Effector memory CD8-positive, alpha-beta T cell (primary cell): ENCODE measurements at regions not wholly inside any gene's neighbourhood (a gene's known extent, or its start where the extent isn't known, plus 50 kb on each side); places are given as distances from the start of the nearest gene placed in this dataset.

Experiments
- ATAC-seq: fragments of 150-1000 bp; cut with Tn5 transposase; replicated peaks from 2 replicates; pipeline ENCODE4 v1.10.0; 2021; ENCODE audit warnings: mild to moderate bottlenecking, moderate library complexity
- DNase-seq, 3 experiments: peaks; one replicate each; pipeline ENCODE4 v3.0.0; 2021
- H3K27ac Mint-ChIP-seq, 2 donors: one replicate each; pipeline ENCODE4 v1.8.0; 2022; ENCODE audit warnings: mild to moderate bottlenecking in 2 of 2, mixed read lengths in 2 of 2, moderate library complexity in 2 of 2
- H3K27me3 Mint-ChIP-seq, 2 donors: one replicate each; pipeline ENCODE4 v1.8.0; 2022; ENCODE audit warnings: mixed read lengths in 2 of 2
- H3K36me3 Mint-ChIP-seq: one replicate; pipeline ENCODE4 v1.8.0; 2022; ENCODE audit warnings: mild to moderate bottlenecking, moderate library complexity, mixed read lengths; ENCODE audit not compliant: insufficient read depth
- H3K4me1 Mint-ChIP-seq, 2 donors: one replicate each; pipeline ENCODE4 v1.8.0; 2022; ENCODE audit warnings: low read depth in 2 of 2, mixed read lengths in 2 of 2
- H3K4me3 Mint-ChIP-seq, 2 donors: one replicate each; pipeline ENCODE4 v1.8.0; 2022; ENCODE audit warnings: mild to moderate bottlenecking in 2 of 2, mixed read lengths in 2 of 2, moderate library complexity in 2 of 2
- H3K9me3 Mint-ChIP-seq, 2 donors: one replicate each; pipeline ENCODE4 v1.8.0; 2022; ENCODE audit warnings: mixed read lengths in 2 of 2

GRCh38 chr11:97202613-97203292, 812.9 kb downstream of the JRKL start:
- no peaks in the 10 kb centered on the region for H3K27me3 Mint-ChIP-seq
- no peaks in the 10 kb centered on the region for H3K36me3 Mint-ChIP-seq
- peaks cover 2 to 4% of the 10 kb centered on the region in 2 donors for H3K9me3 Mint-ChIP-seq
- H3K4me1 Mint-ChIP-seq = no peaks in the 10 kb centered on the region
- no peak overlapping the region for H3K4me3 Mint-ChIP-seq
- DNase-seq = no peak
- ATAC-seq = no peak
- no peak overlapping the region for H3K27ac Mint-ChIP-seq

GRCh38 chr11:97218011-97218410, 828.2 kb downstream of the JRKL start:
- Mint-ChIP-seq H3K4me3 (no peak overlapping the region), H3K36me3 (no peaks in the 10 kb centered on the region), H3K27ac (no peak overlapping the region), H3K27me3 (no peaks in the 10 kb centered on the region), H3K9me3 (peaks cover 0 to 6% of the 10 kb centered on the region in 2 donors), H3K4me1 (no peaks in the 10 kb centered on the region)
- no peak for DNase-seq
- ATAC-seq = no peak

- H3K27ac Mint-ChIP-seq = no peak overlapping the region
These were observed 833.8 kb downstream of the JRKL start for GRCh38 chr11:97223647-97224046.

GRCh38 chr11:97224396-97224795, 834.6 kb downstream of the JRKL start:
- Mint-ChIP-seq H3K36me3 (no peaks in the 10 kb centered on the region), H3K4me1 (no peaks in the 10 kb centered on the region), H3K27me3 (no peaks in the 10 kb centered on the region), H3K4me3 (no peak overlapping the region), H3K9me3 (peaks cover 7 to 9% of the 10 kb centered on the region in 2 donors), H3K27ac (no peak overlapping the region)
- DNase-seq (no peak), ATAC-seq (no peak)

More at GRCh38 chr11:97223647-97224046, 833.8 kb downstream of the JRKL start:
- DNase-seq (no peak), ATAC-seq (no peak)
- H3K4me1 Mint-ChIP-seq = no peaks in the 10 kb centered on the region
- H3K4me3 Mint-ChIP-seq = no peak overlapping the region
- H3K9me3 Mint-ChIP-seq = peaks cover 3 to 5% of the 10 kb centered on the region in 2 donors
- no peaks in the 10 kb centered on the region for H3K27me3 Mint-ChIP-seq
- no peaks in the 10 kb centered on the region for H3K36me3 Mint-ChIP-seq

GRCh38 chr11:97225794-97226193, 836.0 kb downstream of the JRKL start:
- no peak for ATAC-seq
- Mint-ChIP-seq H3K4me3 (no peak overlapping the region), H3K9me3 (peaks cover 12 to 17% of the 10 kb centered on the region in 2 donors)

GRCh38 chr11:97229936-97230335, 840.1 kb downstream of the JRKL start:
- H3K27me3 Mint-ChIP-seq = no peaks in the 10 kb centered on the region
- H3K4me3 Mint-ChIP-seq = no peak overlapping the region
- ATAC-seq (no peak), DNase-seq (no peak)
- no peaks in the 10 kb centered on the region for H3K4me1 Mint-ChIP-seq
- H3K36me3 Mint-ChIP-seq = no peaks in the 10 kb centered on the region
- H3K27ac Mint-ChIP-seq = no peak overlapping the region
- peaks cover 10 to 24% of the 10 kb centered on the region in 2 donors for H3K9me3 Mint-ChIP-seq

More at GRCh38 chr11:97225794-97226193, 836.0 kb downstream of the JRKL start:
- Mint-ChIP-seq H3K27me3 (no peaks in the 10 kb centered on the region), H3K4me1 (no peaks in the 10 kb centered on the region), H3K36me3 (no peaks in the 10 kb centered on the region), H3K27ac (no peak overlapping the region)
- no peak for DNase-seq

GRCh38 chr11:97231231-97231630, 841.4 kb downstream of the JRKL start:
- DNase-seq = no peak
- H3K4me3 Mint-ChIP-seq = no peak overlapping the region
- no peaks in the 10 kb centered on the region for H3K4me1 Mint-ChIP-seq
- H3K36me3 Mint-ChIP-seq = no peaks in the 10 kb centered on the region
- no peak for ATAC-seq
- H3K27me3 Mint-ChIP-seq = no peaks in the 10 kb centered on the region
- no peak overlapping the region for H3K27ac Mint-ChIP-seq
- peaks cover 11 to 30% of the 10 kb centered on the region in 2 donors for H3K9me3 Mint-ChIP-seq

GRCh38 chr11:97234016-97234415, 844.2 kb downstream of the JRKL start:
- H3K36me3 Mint-ChIP-seq = no peaks in the 10 kb centered on the region
- no peak overlapping the region for H3K27ac Mint-ChIP-seq
- peaks cover 13 to 24% of the 10 kb centered on the region in 2 donors for H3K9me3 Mint-ChIP-seq
- H3K27me3 Mint-ChIP-seq = no peaks in the 10 kb centered on the region
- H3K4me3 Mint-ChIP-seq = no peak overlapping the region
- DNase-seq (no peak), ATAC-seq (no peak)
- H3K4me1 Mint-ChIP-seq = no peaks in the 10 kb centered on the region

GRCh38 chr11:97237151-97237550, 847.3 kb downstream of the JRKL start:
- H3K27me3 Mint-ChIP-seq = no peaks in the 10 kb centered on the region
- DNase-seq = no peak
- H3K4me1 Mint-ChIP-seq = no peaks in the 10 kb centered on the region
- H3K36me3 Mint-ChIP-seq = no peaks in the 10 kb centered on the region
- no peak for ATAC-seq
- peaks cover 5 to 7% of the 10 kb centered on the region in 2 donors for H3K9me3 Mint-ChIP-seq
- no peak overlapping the region for H3K27ac Mint-ChIP-seq
- no peak overlapping the region for H3K4me3 Mint-ChIP-seq

- DNase-seq (no peak), ATAC-seq (no peak)
- no peaks in the 10 kb centered on the region for H3K36me3 Mint-ChIP-seq
- peaks cover 2 to 36% of the 10 kb centered on the region in 2 donors for H3K9me3 Mint-ChIP-seq
- H3K27ac Mint-ChIP-seq = no peak overlapping the region
- no peak overlapping the region for H3K4me3 Mint-ChIP-seq
- H3K27me3 Mint-ChIP-seq = no peaks in the 10 kb centered on the region
- no peaks in the 10 kb centered on the region for H3K4me1 Mint-ChIP-seq
These were observed 857.8 kb downstream of the JRKL start for GRCh38 chr11:97247601-97248000.

- H3K36me3 Mint-ChIP-seq = no peaks in the 10 kb centered on the region
- ATAC-seq = no peak
- peaks cover 9 to 13% of the 10 kb centered on the region in 2 donors for H3K9me3 Mint-ChIP-seq
- no peaks in the 10 kb centered on the region for H3K27me3 Mint-ChIP-seq
- no peak for DNase-seq
- no peak overlapping the region for H3K4me3 Mint-ChIP-seq
- H3K27ac Mint-ChIP-seq = no peak overlapping the region
- H3K4me1 Mint-ChIP-seq = no peaks in the 10 kb centered on the region
These were observed 865.0 kb downstream of the JRKL start for GRCh38 chr11:97254790-97255189.

GRCh38 chr11:97259434-97259833, 869.6 kb downstream of the JRKL start:
- H3K9me3 Mint-ChIP-seq = peaks cover 11% of the 10 kb centered on the region in 2 donors
- DNase-seq (no peak), ATAC-seq (no peak)
- no peaks in the 10 kb centered on the region for H3K27me3 Mint-ChIP-seq
- H3K27ac Mint-ChIP-seq = no peak overlapping the region
- H3K4me3 Mint-ChIP-seq = no peak overlapping the region
- H3K36me3 Mint-ChIP-seq = no peaks in the 10 kb centered on the region
- no peaks in the 10 kb centered on the region for H3K4me1 Mint-ChIP-seq

GRCh38 chr11:97259884-97260283, 870.1 kb downstream of the JRKL start:
- H3K4me1 Mint-ChIP-seq = no peaks in the 10 kb centered on the region
- ATAC-seq (no peak), DNase-seq (no peak)

GRCh38 chr11:97263183-97263858, 873.5 kb downstream of the JRKL start:
- Mint-ChIP-seq H3K27ac (no peak overlapping the region), H3K27me3 (no peaks in the 10 kb centered on the region), H3K4me3 (no peak overlapping the region), H3K36me3 (no peaks in the 10 kb centered on the region), H3K4me1 (no peaks in the 10 kb centered on the region), H3K9me3 (peaks cover 7 to 23% of the 10 kb centered on the region in 2 donors)
- ATAC-seq (no peak), DNase-seq (no peak)

More at GRCh38 chr11:97259884-97260283, 870.1 kb downstream of the JRKL start:
- H3K9me3 Mint-ChIP-seq = peaks cover 11% of the 10 kb centered on the region in 2 donors
- no peaks in the 10 kb centered on the region for H3K27me3 Mint-ChIP-seq
- H3K36me3 Mint-ChIP-seq = no peaks in the 10 kb centered on the region
- no peak overlapping the region for H3K27ac Mint-ChIP-seq
- no peak overlapping the region for H3K4me3 Mint-ChIP-seq
